HG03097 (cell line): ENCODE measurements at regions not wholly inside any gene's neighbourhood (a gene's known extent, or its start where the extent isn't known, plus 50 kb on each side); places are given as distances from the start of the nearest gene placed in this dataset.

Experiments
- ATAC-seq: cut with Tn5 transposase; IDR thresholded peaks from one replicate; pipeline ENCODE4 v1.9.1; 2021; ENCODE audit not compliant: unreplicated experiment, low FRiP score

- no peak for ATAC-seq
These were observed 59.7 kb upstream of the UBL3 start for GRCh38 chr13:29909975-29910674.

- no peak for ATAC-seq
These were observed 58.8 kb upstream of the UBL3 start for GRCh38 chr13:29909081-29909730.

DNA sequence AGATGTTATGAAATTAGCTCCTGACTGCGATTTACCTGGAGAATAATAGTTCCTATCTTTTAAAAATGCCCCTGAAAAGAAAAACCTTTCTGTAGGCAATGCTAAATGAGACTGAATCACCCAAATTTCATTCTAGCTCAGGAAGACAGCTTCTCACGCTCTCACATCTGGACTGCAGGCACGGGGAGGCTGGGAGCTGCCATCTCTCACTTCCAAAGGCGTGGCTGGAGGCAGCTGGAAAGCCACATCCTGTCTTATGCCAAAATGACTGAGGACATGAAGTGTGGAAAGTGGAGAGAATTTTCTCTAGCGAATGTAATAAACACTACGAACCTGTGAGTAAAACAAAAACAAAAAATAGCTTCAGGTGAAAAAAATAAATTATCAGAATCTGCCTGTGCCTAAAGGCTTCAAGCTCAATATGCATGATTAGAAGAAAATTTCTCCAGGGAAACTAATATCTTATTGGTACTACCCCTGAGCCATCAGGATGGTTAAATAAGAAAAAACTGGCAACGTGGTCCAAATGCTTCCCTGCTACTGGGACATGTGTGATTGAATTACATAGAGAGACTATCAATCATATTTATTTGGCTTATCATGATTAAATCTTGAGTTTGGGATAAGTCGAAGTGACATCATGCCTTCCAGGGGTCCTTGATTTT is 58.1 kb upstream of the UBL3 start:
- ATAC-seq, result no peak

DNA sequence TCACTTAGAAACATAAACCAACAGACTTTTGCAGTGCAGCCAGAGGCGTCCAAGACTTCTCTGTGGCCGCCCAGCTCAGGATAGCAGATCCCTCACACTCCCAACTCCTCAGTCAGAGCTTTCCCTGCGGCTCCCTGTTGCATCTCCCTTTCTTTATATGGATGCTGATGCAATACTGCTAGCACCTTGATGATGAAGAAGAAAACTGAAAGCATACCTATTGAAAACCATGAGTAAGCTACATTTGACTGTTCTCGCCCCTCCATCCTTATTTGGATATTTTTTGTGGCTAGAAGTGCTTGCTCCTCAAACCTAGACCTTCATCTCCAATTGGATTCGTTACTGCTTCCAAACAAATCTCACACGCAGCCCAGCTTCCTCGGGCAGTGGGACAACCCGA is 57.3 kb upstream of the UBL3 start:
- no peak for ATAC-seq

- ATAC-seq, result no peak
These were observed 56.1 kb upstream of the UBL3 start for GRCh38 chr13:29906432-29907011.

GRCh38 chr13:29905845-29906244 is 55.4 kb upstream of the UBL3 start:
- no peak for ATAC-seq

DNA sequence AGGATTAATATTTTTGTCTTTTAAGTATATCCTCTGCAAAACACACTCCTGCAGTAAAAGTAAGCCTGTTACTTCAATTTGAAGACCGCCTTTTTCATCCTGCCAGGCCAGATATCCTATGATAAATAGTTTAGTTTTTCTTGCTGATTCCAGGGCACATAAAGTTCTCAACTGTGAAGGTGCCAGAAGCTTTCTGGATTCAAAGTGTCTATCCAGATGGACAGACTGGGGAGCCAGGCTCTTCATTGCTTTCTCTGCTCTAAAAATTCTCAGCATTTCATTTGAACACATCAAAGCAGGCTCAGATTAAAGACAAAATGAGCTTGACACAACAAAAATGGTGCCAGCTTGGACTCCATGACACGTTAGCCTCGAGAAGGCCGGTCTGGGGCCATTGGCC is 53.6 kb upstream of the UBL3 start:
- ATAC-seq, result no peak

DNA sequence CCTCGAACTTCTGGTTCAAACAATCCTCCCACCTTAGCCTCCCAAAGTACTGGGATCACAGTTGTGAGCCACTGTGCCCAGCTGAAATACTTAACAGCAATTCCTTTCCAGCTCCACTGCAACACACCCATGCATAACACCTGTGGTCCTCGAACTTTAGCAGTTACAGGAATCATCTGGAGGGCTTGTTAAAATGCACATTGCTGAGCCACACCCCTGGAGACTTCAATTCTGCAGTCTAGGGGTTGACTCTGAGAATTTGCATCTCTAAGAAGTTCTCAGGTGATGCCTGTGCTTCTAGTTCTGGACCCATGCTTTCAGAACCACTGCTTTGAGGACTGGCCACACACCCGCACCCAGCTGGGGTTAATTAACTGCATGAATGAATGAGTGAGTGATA is 53.1 kb upstream of the UBL3 start:
- ATAC-seq, result no peak

DNA sequence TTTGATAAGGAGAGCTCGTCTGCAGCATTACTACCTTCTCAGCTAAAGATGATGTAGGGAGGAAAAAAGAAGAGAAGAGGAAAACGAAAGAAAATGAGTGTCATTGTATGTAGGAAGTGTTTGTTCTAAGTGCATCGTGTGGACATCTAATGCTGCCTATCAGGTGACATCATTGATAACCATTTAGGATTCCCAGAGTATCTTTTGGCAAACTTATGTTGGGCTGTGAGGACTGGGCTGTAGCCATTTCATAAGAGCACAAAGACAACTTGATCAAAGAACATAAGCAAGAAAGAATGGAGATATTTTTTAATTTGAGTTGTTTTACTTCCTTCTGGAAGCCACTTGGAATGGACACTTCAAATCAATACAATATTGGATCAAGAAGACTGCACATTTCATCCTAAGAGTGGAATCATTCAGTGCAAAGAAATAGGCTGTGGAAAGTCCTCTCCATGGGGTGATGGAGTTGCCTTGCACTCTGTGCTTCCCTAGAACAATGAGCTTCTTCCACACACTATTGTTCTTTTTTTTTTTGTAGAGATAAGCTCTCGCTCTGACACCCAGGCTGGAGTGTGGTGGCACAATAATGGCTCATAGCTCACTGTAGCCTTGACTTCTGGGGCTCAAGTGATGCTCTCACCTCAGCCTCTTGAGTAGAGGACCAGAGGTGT is 52.4 kb upstream of the UBL3 start:
- no peak for ATAC-seq

DNA sequence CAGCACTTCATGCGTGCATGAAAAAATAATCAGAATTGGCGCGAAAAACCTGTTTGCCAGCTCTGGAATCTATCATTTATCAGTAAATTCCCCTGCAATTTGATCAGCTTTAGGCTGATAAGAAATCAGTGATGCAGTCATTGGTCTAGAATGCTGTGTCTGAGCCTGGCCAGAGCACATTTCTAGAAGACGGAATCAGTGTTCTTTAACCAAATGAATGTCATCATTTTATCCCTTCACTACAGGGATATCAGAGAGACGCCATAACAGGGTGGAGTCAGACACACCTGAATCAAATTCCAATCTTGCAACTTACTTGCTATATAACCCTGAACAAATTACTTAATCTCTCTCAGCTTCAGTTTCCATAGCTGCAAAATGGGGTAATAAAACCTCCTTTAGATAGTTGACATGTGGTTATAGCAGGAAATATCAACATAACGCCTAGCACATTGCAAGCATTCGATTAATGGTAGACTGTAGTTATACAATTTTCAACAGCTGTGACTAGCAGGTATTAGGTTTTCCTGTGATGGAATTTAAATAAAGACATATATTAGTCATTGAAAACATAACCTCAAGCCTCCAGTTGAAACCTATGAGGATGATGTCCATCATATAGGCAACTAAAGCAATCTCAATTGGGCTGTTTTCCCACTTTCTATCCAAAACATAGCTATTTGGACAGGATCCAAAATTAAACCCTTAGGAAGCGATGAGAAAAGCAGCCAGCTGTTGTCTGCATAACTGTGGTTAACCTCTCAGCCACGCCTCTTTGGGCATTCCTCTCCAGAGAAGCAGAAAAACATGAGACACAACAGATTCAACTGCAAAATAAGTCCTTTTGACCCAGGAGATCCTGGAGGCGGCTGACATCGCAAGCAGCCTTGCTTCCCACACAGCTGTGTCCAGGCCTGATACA is 51.6 kb upstream of the UBL3 start:
- ATAC-seq, result no peak
